Sigmoid colon (tissue), 4 donors: ENCODE measurements at regions not wholly inside any gene's neighbourhood (a gene's known extent, or its start where the extent isn't known, plus 50 kb on each side); places are given as distances from the start of the nearest gene placed in this dataset.

Experiments used
- EP300 ChIP-seq, 4 donors: sonication (generic); formaldehyde crosslinking; IDR thresholded peaks; one replicate each; pipeline ENCODE4 v1.6.1; 2017; ENCODE audit warnings: antibody characterized with exemption in 4 of 4
- POLR2A ChIP-seq, 2 donors: fragments of 450-650 bp; IDR thresholded peaks; one replicate each; pipeline ENCODE4 v1.6.1; 2016; ENCODE audit warnings: antibody characterized with exemption in 2 of 2, mild to moderate bottlenecking in 2 of 2, moderate library complexity in 2 of 2
- POLR2AphosphoS5 ChIP-seq, 4 donors: sonication (generic); formaldehyde crosslinking; IDR thresholded peaks; one replicate each; pipeline ENCODE4 v1.6.1; 2017; ENCODE audit warnings: antibody characterized with exemption in 4 of 4
- TF ChIP-seq, protein P1 (sequence below), 4 experiments: fragments of 450-650 bp in 3 of 4; fragments of 200-600 bp in 1 of 4; IDR thresholded peaks; one replicate each; pipeline ENCODE4 v1.5.1; 2016 to 2019; ENCODE audit warnings: antibody characterized with exemption in 4 of 4, mild to moderate bottlenecking in 3 of 4, moderate library complexity in 2 of 4

DNA sequence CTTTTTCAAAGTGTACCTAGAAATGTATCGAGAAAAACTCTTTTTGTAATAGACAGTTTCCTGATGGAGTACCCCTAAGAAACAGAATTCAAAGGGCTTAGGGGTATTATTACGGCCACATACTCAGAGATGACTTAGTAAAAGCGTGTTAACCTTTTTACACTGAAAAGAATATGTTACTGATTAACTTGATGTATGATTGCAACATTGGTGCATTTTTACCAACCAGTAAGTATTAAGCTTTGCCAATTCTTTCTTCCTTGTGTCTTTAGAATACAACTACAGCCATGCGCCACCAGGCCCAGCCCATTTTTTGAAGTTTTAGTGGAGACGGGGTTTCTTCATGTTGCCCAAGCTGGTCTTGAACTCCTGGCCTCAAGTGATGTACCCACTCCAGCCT is 1997.0 kb upstream of the LRRTM1 start:
- TF ChIP-seq, protein P1, sequence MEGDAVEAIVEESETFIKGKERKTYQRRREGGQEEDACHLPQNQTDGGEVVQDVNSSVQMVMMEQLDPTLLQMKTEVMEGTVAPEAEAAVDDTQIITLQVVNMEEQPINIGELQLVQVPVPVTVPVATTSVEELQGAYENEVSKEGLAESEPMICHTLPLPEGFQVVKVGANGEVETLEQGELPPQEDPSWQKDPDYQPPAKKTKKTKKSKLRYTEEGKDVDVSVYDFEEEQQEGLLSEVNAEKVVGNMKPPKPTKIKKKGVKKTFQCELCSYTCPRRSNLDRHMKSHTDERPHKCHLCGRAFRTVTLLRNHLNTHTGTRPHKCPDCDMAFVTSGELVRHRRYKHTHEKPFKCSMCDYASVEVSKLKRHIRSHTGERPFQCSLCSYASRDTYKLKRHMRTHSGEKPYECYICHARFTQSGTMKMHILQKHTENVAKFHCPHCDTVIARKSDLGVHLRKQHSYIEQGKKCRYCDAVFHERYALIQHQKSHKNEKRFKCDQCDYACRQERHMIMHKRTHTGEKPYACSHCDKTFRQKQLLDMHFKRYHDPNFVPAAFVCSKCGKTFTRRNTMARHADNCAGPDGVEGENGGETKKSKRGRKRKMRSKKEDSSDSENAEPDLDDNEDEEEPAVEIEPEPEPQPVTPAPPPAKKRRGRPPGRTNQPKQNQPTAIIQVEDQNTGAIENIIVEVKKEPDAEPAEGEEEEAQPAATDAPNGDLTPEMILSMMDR (IDR thresholded peaks at IDR 0.05) = no peak
- TF ChIP-seq POLR2A (IDR thresholded peaks at IDR 0.05) (no peak), POLR2AphosphoS5 (IDR thresholded peaks at IDR 0.05) (no peak), EP300 (IDR thresholded peaks at IDR 0.05) (no peak)
